Transverse colon (tissue), 4 donors: ENCODE measurements at regions not wholly inside any gene's neighbourhood (a gene's known extent, or its start where the extent isn't known, plus 50 kb on each side); places are given as distances from the start of the nearest gene placed in this dataset.

Experiments
- EP300 ChIP-seq: sonication (generic); formaldehyde crosslinking; IDR thresholded peaks from one replicate; pipeline ENCODE4 v1.6.1; 2017; ENCODE audit warnings: antibody characterized with exemption, low read depth
- POLR2A ChIP-seq: fragments of 450-650 bp; IDR thresholded peaks from one replicate; pipeline ENCODE4 v1.6.1; 2016; ENCODE audit warnings: antibody characterized with exemption, mild to moderate bottlenecking, moderate library complexity
- POLR2AphosphoS5 ChIP-seq, 3 donors: sonication (generic); formaldehyde crosslinking; IDR thresholded peaks; one replicate each; pipeline ENCODE4 v1.6.1; 2016; ENCODE audit warnings: antibody characterized with exemption in 3 of 3
- TF ChIP-seq, protein P1 (sequence below), 5 experiments: fragments of 200-600 bp in 3 of 5; fragments of 450-650 bp in 2 of 5; sonication (generic) in 3 of 5; IDR thresholded peaks; 1 replicate in 2 of 5; 2 replicates in 3 of 5; pipeline ENCODE4 v1.5.1; 2016 to 2017; ENCODE audit warnings: antibody characterized with exemption in 5 of 5, inconsistent platforms in 3 of 5, mild to moderate bottlenecking in 2 of 5, moderate library complexity in 1 of 5

DNA sequence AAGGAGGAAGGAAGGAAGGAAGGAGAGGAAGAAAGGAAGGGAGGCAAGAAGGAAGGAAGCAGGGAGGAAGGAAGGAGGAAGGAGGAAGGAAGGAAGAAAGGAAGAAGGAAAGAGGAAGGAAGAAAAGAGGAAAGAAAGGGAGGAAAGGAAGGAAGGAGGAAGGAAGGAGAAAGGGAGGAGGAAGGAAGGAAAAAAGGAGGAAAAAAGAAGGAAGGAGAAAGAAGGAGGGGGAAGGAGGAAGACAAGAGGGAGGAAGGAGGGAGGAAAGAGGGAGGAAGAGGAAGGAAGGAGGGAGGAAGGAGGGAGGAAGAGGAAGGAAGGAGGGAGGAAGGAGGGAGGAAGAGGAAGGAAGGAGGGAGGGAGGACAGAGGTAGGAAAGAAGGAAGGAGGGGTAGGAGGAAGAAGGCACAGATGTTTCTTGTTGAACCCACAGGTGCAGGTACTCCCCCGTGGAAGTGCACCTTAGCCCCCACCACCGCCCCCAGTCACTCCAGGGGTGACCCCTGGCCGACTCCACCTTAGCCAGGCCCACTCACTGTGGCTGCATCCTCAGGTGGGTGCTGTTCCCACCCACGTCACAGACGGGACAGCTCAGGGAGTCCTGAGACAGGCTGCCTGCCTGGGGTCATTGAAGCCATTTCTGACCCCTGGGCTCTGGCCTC lies 57.9 kb upstream of the TTC34 start:
- TF ChIP-seq, protein P1, sequence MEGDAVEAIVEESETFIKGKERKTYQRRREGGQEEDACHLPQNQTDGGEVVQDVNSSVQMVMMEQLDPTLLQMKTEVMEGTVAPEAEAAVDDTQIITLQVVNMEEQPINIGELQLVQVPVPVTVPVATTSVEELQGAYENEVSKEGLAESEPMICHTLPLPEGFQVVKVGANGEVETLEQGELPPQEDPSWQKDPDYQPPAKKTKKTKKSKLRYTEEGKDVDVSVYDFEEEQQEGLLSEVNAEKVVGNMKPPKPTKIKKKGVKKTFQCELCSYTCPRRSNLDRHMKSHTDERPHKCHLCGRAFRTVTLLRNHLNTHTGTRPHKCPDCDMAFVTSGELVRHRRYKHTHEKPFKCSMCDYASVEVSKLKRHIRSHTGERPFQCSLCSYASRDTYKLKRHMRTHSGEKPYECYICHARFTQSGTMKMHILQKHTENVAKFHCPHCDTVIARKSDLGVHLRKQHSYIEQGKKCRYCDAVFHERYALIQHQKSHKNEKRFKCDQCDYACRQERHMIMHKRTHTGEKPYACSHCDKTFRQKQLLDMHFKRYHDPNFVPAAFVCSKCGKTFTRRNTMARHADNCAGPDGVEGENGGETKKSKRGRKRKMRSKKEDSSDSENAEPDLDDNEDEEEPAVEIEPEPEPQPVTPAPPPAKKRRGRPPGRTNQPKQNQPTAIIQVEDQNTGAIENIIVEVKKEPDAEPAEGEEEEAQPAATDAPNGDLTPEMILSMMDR (IDR thresholded peaks at IDR 0.05): no peak
- TF ChIP-seq EP300: no peak
- TF ChIP-seq POLR2A: no peak
- TF ChIP-seq POLR2AphosphoS5 (IDR thresholded peaks at IDR 0.05): no peak
